ENCODE measurements at regions not wholly inside any gene's neighbourhood (a gene's known extent, or its start where the extent isn't known, plus 50 kb on each side); places are given as distances from the start of the nearest gene placed in this dataset.

DNA sequence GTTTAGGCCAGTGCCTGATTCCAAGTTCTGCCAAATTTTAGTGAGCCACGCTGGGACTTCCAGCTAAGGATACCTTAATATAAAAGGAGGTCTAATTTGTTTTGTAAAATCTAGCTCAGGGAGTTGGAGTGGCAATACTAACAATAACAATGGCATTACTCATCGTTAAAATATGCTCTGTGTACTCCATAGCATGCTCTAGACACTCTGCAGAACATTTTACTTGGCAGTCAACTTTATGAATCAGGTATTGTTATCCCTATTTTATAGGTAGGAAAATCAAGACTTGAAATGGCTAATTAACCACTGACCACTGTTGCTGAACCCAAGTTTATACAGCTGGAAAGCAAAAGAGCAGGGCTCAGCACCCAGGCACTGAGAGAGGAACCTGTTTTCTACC, 485.0 kb upstream of the KIRREL3 start:
- Mint-ChIP-seq H3K4me1 (ENCODE audit: unreplicated experiment) (no peaks in the 10 kb centered on the region), H3K4me3 (ENCODE audit: unreplicated experiment) (no peak overlapping the region), H3K9me3 (ENCODE audit: unreplicated experiment) (no peaks in the 10 kb centered on the region), H3K36me3 (ENCODE audit: unreplicated experiment) (no peaks in the 10 kb centered on the region), H3K27ac (ENCODE audit: unreplicated experiment) (no peak overlapping the region), H3K27me3 (ENCODE audit: unreplicated experiment) (no peaks in the 10 kb centered on the region)
- no peak for DNase-seq (ENCODE audit: extremely low spot score, unreplicated experiment)
- no peak for TF ChIP-seq CTCF (IDR thresholded peaks at IDR 0.05)

DNA sequence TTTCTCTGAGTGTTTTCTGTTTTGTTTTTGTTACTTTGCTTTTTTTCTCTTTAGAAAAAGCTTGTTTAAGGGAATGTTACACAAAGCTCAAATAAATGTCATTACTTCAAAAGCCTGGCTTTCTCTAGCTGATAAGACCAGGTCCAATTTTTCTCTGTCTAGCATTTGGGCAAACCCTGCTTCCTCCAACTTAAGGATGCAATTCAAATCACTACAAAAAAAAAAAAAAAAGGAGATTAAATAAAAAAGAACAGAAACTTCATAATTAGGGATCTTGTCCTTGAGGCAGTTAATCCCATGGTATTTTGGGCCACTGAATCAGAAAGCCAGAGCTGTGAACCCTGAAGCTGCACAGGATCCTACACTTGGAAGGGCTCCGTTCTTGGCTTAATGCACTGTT, 480.8 kb upstream of the KIRREL3 start:
- no peak for TF ChIP-seq CTCF (IDR thresholded peaks at IDR 0.05)
- no peak overlapping the region for H3K4me3 Mint-ChIP-seq (ENCODE audit: unreplicated experiment)
- no peaks in the 10 kb centered on the region for H3K9me3 Mint-ChIP-seq (ENCODE audit: unreplicated experiment)
- no peaks in the 10 kb centered on the region for H3K36me3 Mint-ChIP-seq (ENCODE audit: unreplicated experiment)
- no peak for DNase-seq (ENCODE audit: extremely low spot score, unreplicated experiment)
- H3K4me1 Mint-ChIP-seq (ENCODE audit: unreplicated experiment), result no peaks in the 10 kb centered on the region
- H3K27me3 Mint-ChIP-seq (ENCODE audit: unreplicated experiment), result peaks cover 1% of the 10 kb centered on the region
- no peak overlapping the region for H3K27ac Mint-ChIP-seq (ENCODE audit: unreplicated experiment)

GRCh38 chr11:127478826-127479225, 478.3 kb upstream of the KIRREL3 start:
- no peak overlapping the region for H3K4me3 Mint-ChIP-seq (ENCODE audit: unreplicated experiment)
- no peak for DNase-seq (ENCODE audit: extremely low spot score, unreplicated experiment)
- H3K27ac Mint-ChIP-seq (ENCODE audit: unreplicated experiment), result no peak overlapping the region
- peaks cover 1% of the 10 kb centered on the region for H3K27me3 Mint-ChIP-seq (ENCODE audit: unreplicated experiment)
- no peaks in the 10 kb centered on the region for H3K36me3 Mint-ChIP-seq (ENCODE audit: unreplicated experiment)
- no peak for TF ChIP-seq CTCF (IDR thresholded peaks at IDR 0.05)
- no peaks in the 10 kb centered on the region for H3K4me1 Mint-ChIP-seq (ENCODE audit: unreplicated experiment)
- no peaks in the 10 kb centered on the region for H3K9me3 Mint-ChIP-seq (ENCODE audit: unreplicated experiment)

DNA sequence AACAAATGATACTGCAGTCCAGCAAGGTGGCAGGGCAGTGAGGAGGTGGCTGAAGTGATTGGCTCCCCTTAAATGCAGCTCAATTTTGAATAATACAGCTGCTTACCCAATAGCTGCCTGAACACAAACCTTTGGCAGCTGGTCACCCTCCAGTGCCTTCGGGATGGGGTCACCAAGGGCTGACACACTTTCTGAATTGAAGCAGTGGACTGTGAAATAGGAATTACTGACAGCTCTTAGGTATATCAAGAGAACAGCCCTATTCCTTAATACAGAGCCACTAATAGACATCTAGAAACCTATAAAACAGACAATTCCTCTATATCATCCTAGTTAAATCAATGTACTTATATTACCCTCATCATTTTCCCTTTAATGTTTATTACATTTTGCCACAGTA, 474.2 kb upstream of the KIRREL3 start:
- no peak overlapping the region for H3K27ac Mint-ChIP-seq (ENCODE audit: unreplicated experiment)
- TF ChIP-seq CTCF (IDR thresholded peaks at IDR 0.05), result no peak
- no peak overlapping the region for H3K4me3 Mint-ChIP-seq (ENCODE audit: unreplicated experiment)
- no peak for DNase-seq (ENCODE audit: extremely low spot score, unreplicated experiment)
- peaks cover 1% of the 10 kb centered on the region for H3K27me3 Mint-ChIP-seq (ENCODE audit: unreplicated experiment)
- H3K4me1 Mint-ChIP-seq (ENCODE audit: unreplicated experiment), result no peaks in the 10 kb centered on the region
- H3K36me3 Mint-ChIP-seq (ENCODE audit: unreplicated experiment), result no peaks in the 10 kb centered on the region
- H3K9me3 Mint-ChIP-seq (ENCODE audit: unreplicated experiment), result no peaks in the 10 kb centered on the region

- Mint-ChIP-seq H3K4me3 (ENCODE audit: unreplicated experiment) (no peak overlapping the region), H3K36me3 (ENCODE audit: unreplicated experiment) (no peaks in the 10 kb centered on the region), H3K4me1 (ENCODE audit: unreplicated experiment) (no peaks in the 10 kb centered on the region), H3K27ac (ENCODE audit: unreplicated experiment) (no peak overlapping the region), H3K27me3 (ENCODE audit: unreplicated experiment) (no peaks in the 10 kb centered on the region), H3K9me3 (ENCODE audit: unreplicated experiment) (no peaks in the 10 kb centered on the region)
- DNase-seq (ENCODE audit: extremely low spot score, unreplicated experiment), result no peak
- no peak for TF ChIP-seq CTCF (IDR thresholded peaks at IDR 0.05)
Observed at GRCh38 chr11:127472505-127472904, 471.9 kb upstream of the KIRREL3 start.

All from osteocyte (in vitro differentiated cells).